Upper lobe of left lung (tissue), 6 donors: ENCODE measurements at regions not wholly inside any gene's neighbourhood (a gene's known extent, or its start where the extent isn't known, plus 50 kb on each side); places are given as distances from the start of the nearest gene placed in this dataset.

Experiments
- ATAC-seq, 2 donors: fragments of 200-7000 bp; cut with Tn5 transposase; one replicate each; pipeline ENCODE4 v1.9.1; 2022; ENCODE audit warnings: mild to moderate bottlenecking in 2 of 2, moderate library complexity in 2 of 2; ENCODE audit not compliant: low FRiP score in 2 of 2
- DNase-seq, 2 donors: peaks; one replicate each; pipeline ENCODE4 v3.0.0-alpha.2; 2019 to 2020
- H3K27ac ChIP-seq, 4 donors: fragments of 200-600 bp; sonication (generic); one replicate each; pipeline ENCODE4 v1.5.1; 2016 to 2019
- H3K27me3 ChIP-seq, 4 donors: fragments of 200-600 bp; sonication (generic); one replicate each; pipeline ENCODE4 v1.5.1; 2017 to 2019
- H3K36me3 ChIP-seq, 4 donors: fragments of 200-600 bp; sonication (generic); one replicate each; pipeline ENCODE4 v1.5.1; 2016 to 2019
- H3K4me1 ChIP-seq, 4 donors: fragments of 200-600 bp; sonication (generic); one replicate each; pipeline ENCODE4 v1.5.1; 2018 to 2019
- H3K4me3 ChIP-seq, 4 donors: fragments of 200-600 bp; sonication (generic); one replicate each; pipeline ENCODE4 v1.5.1; 2017 to 2019; ENCODE audit warnings: mild to moderate bottlenecking in 2 of 4, moderate library complexity in 1 of 4
- H3K9me3 ChIP-seq, 4 donors: fragments of 200-600 bp; sonication (generic); one replicate each; pipeline ENCODE4 v1.5.1; 2018 to 2019
- CTCF ChIP-seq, 6 experiments: fragments of 450-650 bp in 4 of 6; fragments of 200-600 bp in 2 of 6; sonication (generic) in 2 of 6; IDR thresholded peaks; one replicate each; pipeline ENCODE4 v1.5.1; 2016 to 2019; ENCODE audit warnings: antibody characterized with exemption in 6 of 6
- EP300 ChIP-seq, 4 donors: sonication (generic); formaldehyde crosslinking; IDR thresholded peaks; one replicate each; pipeline ENCODE4 v1.5.1; 2017; ENCODE audit warnings: antibody characterized with exemption in 4 of 4, control low read depth in 2 of 4
- POLR2A ChIP-seq, 4 donors: fragments of 450-650 bp; IDR thresholded peaks; one replicate each; pipeline ENCODE4 v1.5.1; 2016 to 2017; ENCODE audit warnings: antibody characterized with exemption in 4 of 4, mild to moderate bottlenecking in 2 of 4
- POLR2AphosphoS5 ChIP-seq, 2 donors: sonication (generic); formaldehyde crosslinking; IDR thresholded peaks; one replicate each; pipeline ENCODE4 v1.5.1; 2017; ENCODE audit warnings: antibody characterized with exemption in 2 of 2
- WGBS, 2 donors: methylation state at CpG; one replicate each; pipeline ENCODE4 v1.1.5; 2017 to 2018; 5-methylcytosine and 5-hydroxymethylcytosine counted together
- donor health status: DM: no; HTN: no; CAD: no; lungs with moderate emphysema.
- donor health status: DM: no; HTN: yes; CAD: no; lungs with severe emphysema.

- no peak for TF ChIP-seq EP300 (IDR thresholded peaks at IDR 0.05)
- Histone ChIP-seq H3K27ac (no peak overlapping the region), H3K27me3 (no peaks in the 10 kb centered on the region), H3K9me3 (peaks cover 0 to 5% (median under 1%) of the 10 kb centered on the region in 4 donors), H3K4me1 (no peaks in the 10 kb centered on the region), H3K4me3 (no peak overlapping the region), H3K36me3 (no peaks in the 10 kb centered on the region)
- 81 to 86% methylated on average over 3 of the region's 3 CpGs for WGBS, 2 donors
- DNase-seq: no peak
- no peak for ATAC-seq
Measured at GRCh38 chr14:87785897-87786296, 207.1 kb downstream of the GALC start.

GRCh38 chr14:87784386-87784785 is 208.6 kb downstream of the GALC start:
- 57 to 81% methylated on average over 1 of the region's 1 CpG for WGBS, 2 donors
- no peak for ATAC-seq
- Histone ChIP-seq H3K27ac (no peak overlapping the region), H3K4me1 (no peaks in the 10 kb centered on the region), H3K27me3 (no peaks in the 10 kb centered on the region), H3K36me3 (no peaks in the 10 kb centered on the region), H3K9me3 (peaks cover 0 to 5% (median 2%) of the 10 kb centered on the region in 4 donors), H3K4me3 (no peak overlapping the region)
- TF ChIP-seq POLR2AphosphoS5 (IDR thresholded peaks at IDR 0.05) (no peak), POLR2A (IDR thresholded peaks at IDR 0.05) (no peak), CTCF (IDR thresholded peaks at IDR 0.05) (no peak), EP300 (IDR thresholded peaks at IDR 0.05) (no peak)
- DNase-seq: no peak

- 80 to 83% methylated on average over 2 of the region's 2 CpGs for WGBS, 2 donors
- TF ChIP-seq POLR2A (IDR thresholded peaks at IDR 0.05) (no peak), EP300 (IDR thresholded peaks at IDR 0.05) (no peak), CTCF (IDR thresholded peaks at IDR 0.05) (no peak), POLR2AphosphoS5 (IDR thresholded peaks at IDR 0.05) (no peak)
- Histone ChIP-seq H3K27me3 (no peaks in the 10 kb centered on the region), H3K9me3 (peaks cover 0 to 5% (median 2%) of the 10 kb centered on the region in 4 donors), H3K4me1 (no peaks in the 10 kb centered on the region), H3K36me3 (no peaks in the 10 kb centered on the region), H3K27ac (no peak overlapping the region), H3K4me3 (no peak overlapping the region)
- DNase-seq (no peak), ATAC-seq (no peak)
Measured at GRCh38 chr14:87783071-87783470, 209.9 kb downstream of the GALC start.

DNA sequence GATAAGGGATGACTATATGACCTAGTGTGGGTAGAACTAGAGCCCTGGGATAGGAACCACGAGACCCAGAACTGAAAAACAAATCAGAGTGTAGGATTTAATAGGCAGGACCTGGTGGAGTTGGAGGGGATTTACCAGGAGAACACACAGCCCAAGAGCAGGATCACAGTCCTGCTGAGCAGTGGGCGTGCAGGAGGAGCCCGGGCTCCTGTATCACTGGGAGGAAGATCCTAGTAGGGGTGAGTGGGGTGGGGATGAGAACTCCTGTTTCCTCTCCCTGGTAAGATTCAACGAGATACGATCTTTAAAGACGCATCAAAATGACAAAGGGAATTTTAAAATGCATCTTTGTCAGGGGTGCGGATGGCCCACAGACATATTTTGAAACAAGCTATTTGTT is 220.1 kb downstream of the GALC start:
- ATAC-seq (no peak), DNase-seq (no peak)
- H3K27me3 ChIP-seq: no peaks in the 10 kb centered on the region
- H3K27ac ChIP-seq: no peak overlapping the region
- TF ChIP-seq CTCF (IDR thresholded peaks at IDR 0.05): no peak
- no peak for TF ChIP-seq EP300 (IDR thresholded peaks at IDR 0.05)
- no peak for TF ChIP-seq POLR2AphosphoS5 (IDR thresholded peaks at IDR 0.05)
- TF ChIP-seq POLR2A (IDR thresholded peaks at IDR 0.05): no peak
- no peaks in the 10 kb centered on the region for H3K36me3 ChIP-seq
- no peaks in the 10 kb centered on the region for H3K4me1 ChIP-seq
- 67 to 72% methylated on average over 7 of the region's 7 CpGs for WGBS, 2 donors
- H3K9me3 ChIP-seq: peaks cover 0 to 4% (median 0%) of the 10 kb centered on the region in 4 donors
- no peak overlapping the region for H3K4me3 ChIP-seq

DNA sequence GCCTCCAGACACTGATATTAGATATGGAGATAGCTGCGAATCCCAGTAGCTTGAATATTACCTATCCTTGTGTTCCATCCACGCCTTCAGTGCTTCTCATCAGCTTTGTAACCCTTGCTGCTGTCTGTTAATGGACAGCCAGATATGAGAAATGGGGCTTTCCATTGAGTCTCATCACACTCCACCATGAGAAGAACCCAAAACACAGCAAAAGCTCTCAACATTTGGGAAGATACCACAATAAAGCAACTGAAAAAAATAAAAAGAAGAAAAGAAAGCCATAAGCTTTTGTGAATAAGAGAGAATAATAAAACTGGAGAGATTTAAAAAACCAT is 225.4 kb downstream of the GALC start:
- H3K36me3 ChIP-seq: no peaks in the 10 kb centered on the region
- H3K27me3 ChIP-seq: no peaks in the 10 kb centered on the region
- peaks cover 0 to 2% (median 0%) of the 10 kb centered on the region in 4 donors for H3K9me3 ChIP-seq
- H3K4me3 ChIP-seq: no peak overlapping the region
- H3K4me1 ChIP-seq: no peaks in the 10 kb centered on the region
- no peak for TF ChIP-seq POLR2AphosphoS5 (IDR thresholded peaks at IDR 0.05)
- no peak for TF ChIP-seq EP300 (IDR thresholded peaks at IDR 0.05)
- TF ChIP-seq CTCF (IDR thresholded peaks at IDR 0.05): no peak
- TF ChIP-seq POLR2A (IDR thresholded peaks at IDR 0.05): no peak
- ATAC-seq (no peak), DNase-seq (no peak)
- H3K27ac ChIP-seq: no peak overlapping the region
- WGBS, 2 donors: 81 to 86% methylated on average over 2 of the region's 2 CpGs
